Osteocyte (in vitro differentiated cells): ENCODE measurements at regions not wholly inside any gene's neighbourhood (a gene's known extent, or its start where the extent isn't known, plus 50 kb on each side); places are given as distances from the start of the nearest gene placed in this dataset.

Experiments used
- DNase-seq: peaks from one replicate; pipeline ENCODE4 v3.0.0; 2021; ENCODE audit warnings: mixed read lengths; ENCODE audit not compliant: unreplicated experiment; ENCODE audit errors: extremely low spot score
- H3K27ac Mint-ChIP-seq: one replicate; pipeline ENCODE4 v1.8.0; 2021; ENCODE audit warnings: mild to moderate bottlenecking, mixed read lengths; ENCODE audit not compliant: unreplicated experiment
- H3K27me3 Mint-ChIP-seq: one replicate; pipeline ENCODE4 v1.8.0; 2021; ENCODE audit warnings: mixed read lengths; ENCODE audit not compliant: unreplicated experiment
- H3K36me3 Mint-ChIP-seq: one replicate; pipeline ENCODE4 v1.8.0; 2021; ENCODE audit warnings: mixed read lengths; ENCODE audit not compliant: unreplicated experiment
- H3K4me1 Mint-ChIP-seq: one replicate; pipeline ENCODE4 v1.8.0; 2021; ENCODE audit warnings: mixed read lengths; ENCODE audit not compliant: unreplicated experiment
- H3K4me3 Mint-ChIP-seq: one replicate; pipeline ENCODE4 v1.8.0; 2021; ENCODE audit warnings: mild to moderate bottlenecking, moderate library complexity, mixed read lengths; ENCODE audit not compliant: unreplicated experiment
- H3K9me3 Mint-ChIP-seq: one replicate; pipeline ENCODE4 v1.8.0; 2021; ENCODE audit warnings: mixed read lengths; ENCODE audit not compliant: unreplicated experiment
- CTCF ChIP-seq: fragments of 200-600 bp; sonication (generic); IDR thresholded peaks from 2 replicates; pipeline ENCODE4 v1.5.0; 2021; ENCODE audit warnings: antibody characterized with exemption, mild to moderate bottlenecking, moderate library complexity

DNA sequence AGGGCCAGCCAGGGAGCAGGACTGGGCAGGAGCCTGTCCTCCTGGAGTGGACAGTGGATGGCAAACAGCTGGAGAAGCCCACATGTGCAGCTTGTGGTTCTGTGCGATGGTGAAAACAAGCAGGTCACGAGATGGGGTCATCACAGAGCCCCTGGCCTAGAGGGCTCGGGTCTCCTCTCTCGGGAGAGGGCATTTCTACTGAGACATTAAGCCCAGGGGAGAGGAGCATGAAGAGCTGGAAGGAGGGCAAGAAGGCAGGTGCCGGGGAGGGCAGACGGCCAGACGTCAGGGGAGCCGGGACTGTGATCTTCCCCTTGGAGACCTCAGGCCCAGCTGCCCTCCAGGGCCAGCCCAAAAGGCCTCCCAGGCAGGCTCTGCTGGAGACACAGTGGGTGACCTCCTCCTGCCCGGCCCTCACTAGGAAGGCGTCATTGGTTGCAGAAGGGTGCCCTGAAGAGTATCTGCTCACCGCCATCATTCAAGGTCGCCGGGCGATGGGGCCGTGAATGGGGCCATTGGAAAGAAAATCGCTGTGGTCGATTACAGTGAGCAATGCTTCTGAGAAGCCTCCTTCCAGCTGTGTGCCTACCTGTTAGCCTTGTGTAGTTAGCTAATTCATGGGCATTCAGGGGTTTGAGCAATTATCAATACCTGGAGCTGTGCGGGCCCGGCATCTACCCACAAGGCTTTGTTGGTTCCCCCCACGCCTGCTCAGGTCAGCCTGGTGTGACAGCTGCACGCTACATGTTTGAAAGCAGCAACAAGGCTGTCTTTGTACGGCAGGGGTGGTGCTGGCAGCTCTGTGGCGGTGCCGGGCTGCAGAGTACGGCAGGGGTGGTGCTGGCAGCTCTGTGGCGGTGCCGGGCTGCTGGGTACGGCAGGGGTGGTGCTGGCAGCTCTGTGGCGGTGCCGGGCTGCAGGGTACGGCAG, 72.3 kb upstream of the ACTRT2 start:
- TF ChIP-seq CTCF, result no peak
- Mint-ChIP-seq H3K27ac (no peak overlapping the region), H3K36me3 (no peaks in the 10 kb centered on the region), H3K4me1 (no peaks in the 10 kb centered on the region), H3K9me3 (peaks cover 26% of the 10 kb centered on the region), H3K4me3 (no peak overlapping the region), H3K27me3 (no peaks in the 10 kb centered on the region)
- DNase-seq, result no peak

GRCh38 chr1:2949966-2950925, 71.0 kb upstream of the ACTRT2 start:
- Mint-ChIP-seq H3K27ac (no peak overlapping the region), H3K9me3 (peaks cover 36% of the 10 kb centered on the region), H3K36me3 (no peaks in the 10 kb centered on the region), H3K27me3 (no peaks in the 10 kb centered on the region), H3K4me3 (no peak overlapping the region), H3K4me1 (no peaks in the 10 kb centered on the region)
- TF ChIP-seq CTCF, result no peak
- no peak for DNase-seq

DNA sequence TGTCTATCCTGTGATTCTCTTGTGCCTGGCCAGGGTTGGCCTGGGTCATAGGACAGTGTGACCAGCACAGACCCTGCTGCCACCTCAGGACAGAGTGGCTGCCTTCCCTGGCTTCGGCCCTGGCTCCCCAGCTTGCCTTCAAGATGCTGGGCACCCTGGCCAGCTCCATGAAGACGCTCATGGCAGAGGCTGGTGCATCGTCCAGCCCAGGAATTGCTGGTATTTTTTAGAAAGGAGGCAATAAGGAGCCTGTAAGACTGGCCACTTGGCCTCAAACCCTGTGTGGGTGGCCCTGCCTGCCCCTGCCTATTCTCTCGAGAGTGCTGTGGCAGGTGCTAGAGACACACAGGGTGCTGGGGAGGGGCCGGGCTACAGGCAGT, 70.4 kb upstream of the ACTRT2 start:
- TF ChIP-seq CTCF, result no peak
- no peaks in the 10 kb centered on the region for H3K27me3 Mint-ChIP-seq
- H3K27ac Mint-ChIP-seq, result no peak overlapping the region
- H3K4me3 Mint-ChIP-seq, result no peak overlapping the region
- no peaks in the 10 kb centered on the region for H3K36me3 Mint-ChIP-seq
- no peak for DNase-seq
- H3K9me3 Mint-ChIP-seq, result peaks cover 41% of the 10 kb centered on the region
- no peaks in the 10 kb centered on the region for H3K4me1 Mint-ChIP-seq

- Mint-ChIP-seq H3K27ac (no peak overlapping the region), H3K9me3 (peaks cover 46% of the 10 kb centered on the region), H3K27me3 (no peaks in the 10 kb centered on the region), H3K4me3 (no peak overlapping the region), H3K36me3 (no peaks in the 10 kb centered on the region), H3K4me1 (no peaks in the 10 kb centered on the region)
- TF ChIP-seq CTCF, result no peak
- DNase-seq, result no peak
Observed at GRCh38 chr1:2951856-2952255, 69.4 kb upstream of the ACTRT2 start.

DNA sequence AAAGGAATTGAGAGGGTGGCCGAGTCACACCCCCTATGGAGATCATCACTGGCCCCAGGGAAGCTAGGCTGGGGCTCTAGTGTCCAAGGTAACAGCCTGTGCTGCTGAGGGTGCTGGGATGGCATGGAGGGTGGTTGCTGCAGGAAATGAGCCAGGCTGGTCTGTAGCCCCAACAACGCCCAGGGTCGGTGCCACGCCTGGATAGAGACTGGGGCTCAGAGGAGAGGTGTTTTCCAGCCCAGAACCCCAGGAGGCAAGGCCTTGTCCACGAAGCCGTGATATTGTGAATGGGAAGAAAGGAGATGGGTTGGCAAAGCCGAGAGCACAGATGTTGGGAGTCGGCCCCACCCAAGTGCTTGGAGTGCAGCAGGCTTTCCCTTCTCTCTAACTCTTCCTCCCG, 68.9 kb upstream of the ACTRT2 start:
- H3K4me3 Mint-ChIP-seq, result no peak overlapping the region
- H3K36me3 Mint-ChIP-seq, result no peaks in the 10 kb centered on the region
- TF ChIP-seq CTCF, result no peak
- no peak for DNase-seq
- no peaks in the 10 kb centered on the region for H3K4me1 Mint-ChIP-seq
- H3K27ac Mint-ChIP-seq, result no peak overlapping the region
- no peaks in the 10 kb centered on the region for H3K27me3 Mint-ChIP-seq
- H3K9me3 Mint-ChIP-seq, result peaks cover 51% of the 10 kb centered on the region
